Adipocyte (in vitro differentiated cells): ENCODE measurements at regions not wholly inside any gene's neighbourhood (a gene's known extent, or its start where the extent isn't known, plus 50 kb on each side); places are given as distances from the start of the nearest gene placed in this dataset.

ENCODE experiments used
- DNase-seq: peaks from one replicate; pipeline ENCODE4 v3.0.0-alpha.2; 2015; ENCODE audit warnings: low read depth
- H3K27me3 ChIP-seq: replicated peaks from 2 replicates; pipeline ENCODE4 v1.7.0; 2013; ENCODE audit warnings: mild to moderate bottlenecking, low read length, moderate library complexity; ENCODE audit not compliant: control insufficient read depth, insufficient read depth
- H3K36me3 ChIP-seq: 2 replicates; pipeline ENCODE4 v1.7.0; 2013; ENCODE audit warnings: low read length, mild to moderate bottlenecking, moderate library complexity; ENCODE audit not compliant: control insufficient read depth, insufficient read depth, severe bottlenecking
- H3K4me1 ChIP-seq: 2 replicates; pipeline ENCODE4 v1.7.0; 2013; ENCODE audit warnings: mild to moderate bottlenecking, low read length, moderate library complexity; ENCODE audit not compliant: control insufficient read depth, insufficient read depth
- H3K4me3 ChIP-seq: 2 replicates; pipeline ENCODE4 v1.7.0; 2013; ENCODE audit warnings: mild to moderate bottlenecking, low read length, moderate library complexity
- H3K9ac ChIP-seq: 2 replicates; pipeline ENCODE4 v1.7.0; 2013; ENCODE audit warnings: mild to moderate bottlenecking, low read length, moderate library complexity
- H3K9me3 ChIP-seq: 2 replicates; pipeline ENCODE4 v1.7.0; 2013; ENCODE audit warnings: mild to moderate bottlenecking, low read length, moderate library complexity; ENCODE audit not compliant: control insufficient read depth

GRCh38 chr2:16301961-16302360, 361.6 kb downstream of the MYCN start:
- H3K9me3 ChIP-seq, result peaks cover 19% of the 10 kb centered on the region
- H3K36me3 ChIP-seq, result no peaks in the 10 kb centered on the region
- no peak for DNase-seq
- H3K9ac ChIP-seq, result no peak overlapping the region
- H3K4me3 ChIP-seq, result no peak overlapping the region
- no peaks in the 10 kb centered on the region for H3K4me1 ChIP-seq
- H3K27me3 ChIP-seq, result no peaks in the 10 kb centered on the region

DNA sequence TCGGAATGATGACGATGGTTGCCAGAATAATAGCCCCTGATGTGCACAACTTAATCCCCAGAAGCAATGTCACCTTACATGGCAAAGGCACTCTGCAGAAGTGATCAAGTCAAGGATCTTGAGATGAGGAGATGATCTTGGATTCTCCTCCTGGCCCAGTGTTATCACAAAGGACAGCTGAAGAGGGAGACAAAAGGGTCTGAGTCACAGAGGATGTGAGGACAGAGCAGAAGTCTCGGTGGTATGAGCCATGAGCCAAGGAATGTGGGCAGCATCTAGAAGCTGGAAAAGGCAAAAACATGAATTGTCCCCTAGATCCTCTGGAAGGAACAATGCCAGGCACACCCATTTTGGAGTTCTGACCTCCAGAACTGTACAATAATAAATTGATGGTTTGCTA, 358.5 kb downstream of the MYCN start:
- no peaks in the 10 kb centered on the region for H3K4me1 ChIP-seq
- no peak overlapping the region for H3K9ac ChIP-seq
- no peak overlapping the region for H3K4me3 ChIP-seq
- peaks cover 19% of the 10 kb centered on the region for H3K9me3 ChIP-seq
- DNase-seq, result no peak
- no peaks in the 10 kb centered on the region for H3K36me3 ChIP-seq
- H3K27me3 ChIP-seq, result no peaks in the 10 kb centered on the region

DNA sequence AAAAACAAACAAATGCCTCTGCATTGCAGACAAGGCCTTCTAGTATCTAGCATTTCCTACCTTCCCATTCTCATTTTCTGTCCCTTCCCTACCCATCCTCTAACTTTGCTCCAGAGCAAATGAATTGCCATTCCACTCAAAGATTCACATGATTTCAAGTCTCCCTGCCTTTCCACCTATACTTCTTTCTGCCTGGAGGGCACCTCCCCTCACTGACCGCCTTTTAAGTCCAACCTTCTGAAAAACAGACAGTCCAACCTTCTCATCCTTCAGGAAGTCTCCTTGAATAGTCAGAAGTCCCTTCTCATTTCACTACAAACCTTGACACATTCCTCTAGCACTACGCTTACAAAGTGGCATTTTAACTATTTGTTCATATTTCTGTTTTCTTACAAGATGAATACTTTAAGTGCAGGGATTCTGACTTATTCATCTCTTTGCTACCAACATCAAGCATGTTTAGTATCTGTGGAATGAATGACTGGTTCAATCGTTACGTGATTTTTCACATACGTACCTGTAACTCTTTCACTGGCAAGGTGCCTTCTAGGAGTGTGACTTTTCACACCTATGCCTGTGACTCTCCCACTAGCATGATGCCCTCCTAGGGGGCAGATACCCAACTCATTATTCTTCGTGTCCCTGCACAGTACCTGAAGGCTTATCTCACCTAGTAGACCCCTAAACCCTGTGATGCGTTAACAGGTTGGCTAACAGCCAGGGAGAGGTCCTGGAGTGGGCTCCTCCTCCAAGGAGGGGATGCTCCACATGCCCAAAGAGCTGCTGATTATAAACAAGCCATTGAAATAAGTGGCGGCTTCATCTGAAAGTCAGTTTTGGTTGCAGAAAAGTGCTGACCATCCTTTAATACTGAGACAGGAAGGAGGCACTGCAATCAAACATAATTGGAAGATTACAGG, 356.2 kb downstream of the MYCN start:
- Histone ChIP-seq H3K9ac (no peak overlapping the region), H3K36me3 (no peaks in the 10 kb centered on the region), H3K4me3 (no peak overlapping the region), H3K4me1 (no peaks in the 10 kb centered on the region), H3K27me3 (no peaks in the 10 kb centered on the region), H3K9me3 (peaks cover 15% of the 10 kb centered on the region)
- no peak for DNase-seq

DNA sequence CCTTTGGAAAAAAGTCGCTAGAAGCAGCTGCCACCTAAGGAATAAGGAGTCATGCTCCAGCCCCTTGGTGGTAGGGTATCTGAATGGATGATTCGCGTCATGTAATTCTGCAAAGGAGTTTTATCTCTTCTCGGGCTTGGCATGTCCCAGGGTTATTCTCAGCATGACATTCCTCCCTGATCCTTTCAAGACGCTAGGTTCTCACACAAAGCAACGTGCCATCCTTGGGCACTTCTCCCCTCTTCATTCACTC, 355.6 kb downstream of the MYCN start:
- Histone ChIP-seq H3K36me3 (no peaks in the 10 kb centered on the region), H3K4me1 (no peaks in the 10 kb centered on the region), H3K27me3 (no peaks in the 10 kb centered on the region), H3K9me3 (peaks cover 15% of the 10 kb centered on the region), H3K4me3 (no peak overlapping the region), H3K9ac (no peak overlapping the region)
- no peak for DNase-seq

DNA sequence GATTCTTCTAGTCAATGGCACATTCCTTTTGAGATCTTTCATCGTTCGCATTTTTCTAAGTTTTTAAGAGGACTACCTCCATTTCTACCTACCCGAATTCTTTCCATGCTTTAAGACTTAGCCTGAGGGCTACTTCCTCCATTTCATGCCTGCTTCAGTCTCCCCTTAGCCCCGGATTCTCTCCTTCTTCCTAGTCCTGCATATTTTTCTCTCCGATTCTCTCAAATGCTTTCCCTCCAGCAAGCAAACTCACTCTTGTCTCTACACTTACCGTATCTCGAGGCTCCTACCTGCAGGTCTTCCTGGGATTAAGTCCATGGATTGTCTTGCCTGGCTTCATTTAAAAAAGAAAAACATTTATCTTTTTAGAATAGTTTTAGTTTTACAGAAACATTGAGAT, 354.4 kb downstream of the MYCN start:
- Histone ChIP-seq H3K36me3 (no peaks in the 10 kb centered on the region), H3K9ac (no peak overlapping the region), H3K4me1 (no peaks in the 10 kb centered on the region), H3K27me3 (no peaks in the 10 kb centered on the region), H3K9me3 (peaks cover 7% of the 10 kb centered on the region), H3K4me3 (no peak overlapping the region)
- no peak for DNase-seq

DNA sequence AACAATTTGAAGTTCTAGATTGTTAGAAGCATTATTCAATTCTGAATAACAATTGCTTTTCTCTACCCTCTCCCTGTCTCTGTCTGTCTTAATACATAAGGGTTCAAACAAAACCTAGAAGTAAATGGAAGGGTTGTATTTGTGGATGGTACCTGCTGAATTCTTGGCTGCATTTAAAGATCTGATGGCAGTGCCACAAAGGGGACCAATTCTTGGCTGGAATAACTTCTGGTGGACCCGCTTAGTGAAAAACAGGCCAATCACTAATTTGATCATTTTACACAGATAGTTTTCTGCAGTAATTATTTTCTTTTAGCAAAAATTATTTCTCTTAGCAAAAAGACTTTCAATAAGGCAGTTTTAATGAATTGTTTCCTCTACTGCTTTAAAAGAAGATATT, 353.5 kb downstream of the MYCN start:
- Histone ChIP-seq H3K4me3 (no peak overlapping the region), H3K9me3 (peaks cover under 1% of the 10 kb centered on the region), H3K9ac (no peak overlapping the region), H3K4me1 (no peaks in the 10 kb centered on the region), H3K27me3 (no peaks in the 10 kb centered on the region), H3K36me3 (no peaks in the 10 kb centered on the region)
- DNase-seq, result no peak

- H3K27me3 ChIP-seq, result no peaks in the 10 kb centered on the region
- no peak overlapping the region for H3K9ac ChIP-seq
- no peaks in the 10 kb centered on the region for H3K9me3 ChIP-seq
- H3K4me3 ChIP-seq, result no peak overlapping the region
- no peaks in the 10 kb centered on the region for H3K36me3 ChIP-seq
- no peak for DNase-seq
- no peaks in the 10 kb centered on the region for H3K4me1 ChIP-seq
Observed at GRCh38 chr2:16293398-16293797, 353.0 kb downstream of the MYCN start.

- DNase-seq, result no peak
- H3K27me3 ChIP-seq, result no peaks in the 10 kb centered on the region
- no peaks in the 10 kb centered on the region for H3K9me3 ChIP-seq
- H3K4me3 ChIP-seq, result no peak overlapping the region
- no peaks in the 10 kb centered on the region for H3K4me1 ChIP-seq
- H3K36me3 ChIP-seq, result no peaks in the 10 kb centered on the region
- H3K9ac ChIP-seq, result no peak overlapping the region
Observed at GRCh38 chr2:16291731-16292550, 351.6 kb downstream of the MYCN start.

DNA sequence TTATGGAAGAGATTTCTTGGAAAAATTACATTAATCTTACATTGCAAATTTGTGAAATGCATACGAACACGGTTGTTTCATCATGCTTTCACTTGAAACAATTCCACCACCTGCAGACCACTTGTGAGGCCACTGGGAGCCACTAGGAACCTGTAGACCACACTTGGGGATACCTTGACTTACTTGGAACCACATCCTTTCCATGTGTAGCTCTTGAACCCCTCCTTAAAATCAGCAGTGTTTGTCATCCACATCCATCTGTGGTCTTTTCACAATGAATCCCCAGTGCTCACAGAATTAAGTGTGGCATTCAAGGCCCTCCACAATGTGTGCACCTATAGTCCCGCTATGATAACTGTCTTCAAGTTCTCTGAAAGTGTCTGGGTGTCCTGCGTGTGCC, 350.9 kb downstream of the MYCN start:
- Histone ChIP-seq H3K4me1 (no peaks in the 10 kb centered on the region), H3K27me3 (no peaks in the 10 kb centered on the region), H3K4me3 (no peak overlapping the region), H3K9me3 (no peaks in the 10 kb centered on the region), H3K36me3 (no peaks in the 10 kb centered on the region), H3K9ac (no peak overlapping the region)
- DNase-seq, result no peak

DNA sequence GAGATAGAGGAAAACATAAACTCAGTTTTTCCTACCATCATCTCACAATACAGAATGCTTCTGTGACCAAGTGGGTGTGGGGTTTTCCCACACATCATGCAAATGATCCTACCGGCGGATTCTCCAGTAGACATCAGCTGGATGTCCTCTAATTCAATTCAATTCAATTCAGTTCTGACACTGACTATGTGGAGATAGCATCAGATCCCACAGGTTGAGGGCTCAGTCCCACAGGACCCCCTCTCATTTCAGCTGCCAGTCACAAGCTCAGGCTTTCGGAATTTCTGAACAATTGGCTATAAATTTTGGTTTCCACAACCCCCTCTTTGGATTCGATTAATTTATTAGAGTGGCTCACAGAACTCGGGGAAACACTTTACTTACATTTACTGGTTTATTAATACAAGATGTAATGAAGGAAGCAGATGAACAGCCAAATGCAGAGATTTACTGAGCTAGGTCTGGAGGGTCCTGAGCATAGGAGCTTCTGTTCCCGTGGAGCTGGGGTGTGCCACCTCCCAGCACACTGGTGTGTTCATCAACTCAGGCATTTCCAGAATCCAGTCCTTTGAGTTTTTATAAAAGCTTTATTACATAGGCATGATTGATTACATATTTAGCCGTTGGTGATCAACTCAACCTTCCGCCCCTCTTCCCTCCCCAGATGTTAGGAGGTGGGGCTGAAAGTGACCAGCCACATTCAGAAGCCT, 350.1 kb downstream of the MYCN start:
- Histone ChIP-seq H3K4me3 (no peak overlapping the region), H3K27me3 (no peaks in the 10 kb centered on the region), H3K4me1 (no peaks in the 10 kb centered on the region), H3K9ac (no peak overlapping the region), H3K9me3 (no peaks in the 10 kb centered on the region), H3K36me3 (no peaks in the 10 kb centered on the region)
- DNase-seq, result no peak

- no peaks in the 10 kb centered on the region for H3K4me1 ChIP-seq
- no peaks in the 10 kb centered on the region for H3K36me3 ChIP-seq
- H3K4me3 ChIP-seq, result no peak overlapping the region
- no peaks in the 10 kb centered on the region for H3K9me3 ChIP-seq
- H3K9ac ChIP-seq, result no peak overlapping the region
- DNase-seq, result no peak
- H3K27me3 ChIP-seq, result no peaks in the 10 kb centered on the region
Observed at GRCh38 chr2:16288371-16289112, 348.2 kb downstream of the MYCN start.
